ENCODE measurements at regions not wholly inside any gene's neighbourhood (a gene's known extent, or its start where the extent isn't known, plus 50 kb on each side); places are given as distances from the start of the nearest gene placed in this dataset.

- H3K4me3 ChIP-seq (ENCODE audit: low read depth in 1 of 2, low read length in 2 of 2): no peak overlapping the region
Measured at GRCh38 chr4:171601091-171601490, 212.1 kb upstream of the GALNTL6 start.

GRCh38 chr4:171599628-171600027, 213.6 kb upstream of the GALNTL6 start:
- H3K36me3 ChIP-seq (ENCODE audit: control insufficient read depth in 1 of 2, insufficient read depth in 2 of 2, low read length in 2 of 2): no peaks in the 10 kb centered on the region
- H3K9me3 ChIP-seq (ENCODE audit: control insufficient read depth in 1 of 2, low read length in 2 of 2): no peaks in the 10 kb centered on the region
- no peak overlapping the region for H3K27ac ChIP-seq (ENCODE audit: low read depth, low read length)
- H3K27me3 ChIP-seq (ENCODE audit: control insufficient read depth in 1 of 2, insufficient read depth in 2 of 2, low read length in 2 of 2): no peaks in the 10 kb centered on the region
- no peak overlapping the region for H3K9ac ChIP-seq (ENCODE audit: low read depth in 1 of 2, low read length in 2 of 2)
- H3K4me3 ChIP-seq (ENCODE audit: low read depth in 1 of 2, low read length in 2 of 2): no peak overlapping the region
- no peaks in the 10 kb centered on the region for H3K4me1 ChIP-seq (ENCODE audit: control insufficient read depth in 1 of 2, insufficient read depth in 2 of 2, low read length in 2 of 2)

More at GRCh38 chr4:171601091-171601490, 212.1 kb upstream of the GALNTL6 start:
- Histone ChIP-seq H3K9me3 (ENCODE audit: control insufficient read depth in 1 of 2, low read length in 2 of 2) (no peaks in the 10 kb centered on the region), H3K36me3 (ENCODE audit: control insufficient read depth in 1 of 2, insufficient read depth in 2 of 2, low read length in 2 of 2) (no peaks in the 10 kb centered on the region), H3K27ac (ENCODE audit: low read depth, low read length) (no peak overlapping the region), H3K4me1 (ENCODE audit: control insufficient read depth in 1 of 2, insufficient read depth in 2 of 2, low read length in 2 of 2) (no peaks in the 10 kb centered on the region), H3K27me3 (ENCODE audit: control insufficient read depth in 1 of 2, insufficient read depth in 2 of 2, low read length in 2 of 2) (no peaks in the 10 kb centered on the region), H3K9ac (ENCODE audit: low read depth in 1 of 2, low read length in 2 of 2) (no peak overlapping the region)

- Histone ChIP-seq H3K36me3 (ENCODE audit: control insufficient read depth in 1 of 2, insufficient read depth in 2 of 2, low read length in 2 of 2) (no peaks in the 10 kb centered on the region), H3K27me3 (ENCODE audit: control insufficient read depth in 1 of 2, insufficient read depth in 2 of 2, low read length in 2 of 2) (no peaks in the 10 kb centered on the region), H3K4me1 (ENCODE audit: control insufficient read depth in 1 of 2, insufficient read depth in 2 of 2, low read length in 2 of 2) (no peaks in the 10 kb centered on the region), H3K4me3 (ENCODE audit: low read depth in 1 of 2, low read length in 2 of 2) (no peak overlapping the region), H3K9me3 (ENCODE audit: control insufficient read depth in 1 of 2, low read length in 2 of 2) (no peaks in the 10 kb centered on the region), H3K9ac (ENCODE audit: low read depth in 1 of 2, low read length in 2 of 2) (no peak overlapping the region), H3K27ac (ENCODE audit: low read depth, low read length) (no peak overlapping the region)
Measured at GRCh38 chr4:171594293-171594692, 218.9 kb upstream of the GALNTL6 start.

- Histone ChIP-seq H3K4me3 (ENCODE audit: low read depth in 1 of 2, low read length in 2 of 2) (no peak overlapping the region), H3K36me3 (ENCODE audit: control insufficient read depth in 1 of 2, insufficient read depth in 2 of 2, low read length in 2 of 2) (no peaks in the 10 kb centered on the region), H3K4me1 (ENCODE audit: control insufficient read depth in 1 of 2, insufficient read depth in 2 of 2, low read length in 2 of 2) (no peaks in the 10 kb centered on the region), H3K27me3 (ENCODE audit: control insufficient read depth in 1 of 2, insufficient read depth in 2 of 2, low read length in 2 of 2) (no peaks in the 10 kb centered on the region), H3K9ac (ENCODE audit: low read depth in 1 of 2, low read length in 2 of 2) (no peak overlapping the region), H3K9me3 (ENCODE audit: control insufficient read depth in 1 of 2, low read length in 2 of 2) (no peaks in the 10 kb centered on the region), H3K27ac (ENCODE audit: low read depth, low read length) (no peak overlapping the region)
Measured at GRCh38 chr4:171590716-171591115, 222.5 kb upstream of the GALNTL6 start.

GRCh38 chr4:171588764-171589163, 224.4 kb upstream of the GALNTL6 start:
- Histone ChIP-seq H3K27ac (ENCODE audit: low read depth, low read length) (no peak overlapping the region), H3K4me1 (ENCODE audit: control insufficient read depth in 1 of 2, insufficient read depth in 2 of 2, low read length in 2 of 2) (no peaks in the 10 kb centered on the region), H3K9ac (ENCODE audit: low read depth in 1 of 2, low read length in 2 of 2) (no peak overlapping the region), H3K36me3 (ENCODE audit: control insufficient read depth in 1 of 2, insufficient read depth in 2 of 2, low read length in 2 of 2) (no peaks in the 10 kb centered on the region), H3K9me3 (ENCODE audit: control insufficient read depth in 1 of 2, low read length in 2 of 2) (no peaks in the 10 kb centered on the region), H3K4me3 (ENCODE audit: low read depth in 1 of 2, low read length in 2 of 2) (no peak overlapping the region), H3K27me3 (ENCODE audit: control insufficient read depth in 1 of 2, insufficient read depth in 2 of 2, low read length in 2 of 2) (no peaks in the 10 kb centered on the region)

- Histone ChIP-seq H3K27me3 (ENCODE audit: control insufficient read depth in 1 of 2, insufficient read depth in 2 of 2, low read length in 2 of 2) (no peaks in the 10 kb centered on the region), H3K4me1 (ENCODE audit: control insufficient read depth in 1 of 2, insufficient read depth in 2 of 2, low read length in 2 of 2) (no peaks in the 10 kb centered on the region), H3K27ac (ENCODE audit: low read depth, low read length) (no peak overlapping the region), H3K9me3 (ENCODE audit: control insufficient read depth in 1 of 2, low read length in 2 of 2) (no peaks in the 10 kb centered on the region), H3K36me3 (ENCODE audit: control insufficient read depth in 1 of 2, insufficient read depth in 2 of 2, low read length in 2 of 2) (no peaks in the 10 kb centered on the region), H3K9ac (ENCODE audit: low read depth in 1 of 2, low read length in 2 of 2) (no peak overlapping the region), H3K4me3 (ENCODE audit: low read depth in 1 of 2, low read length in 2 of 2) (no peak overlapping the region)
Measured at GRCh38 chr4:171588051-171588545, 225.1 kb upstream of the GALNTL6 start.

- Histone ChIP-seq H3K4me1 (ENCODE audit: control insufficient read depth in 1 of 2, insufficient read depth in 2 of 2, low read length in 2 of 2) (no peaks in the 10 kb centered on the region), H3K4me3 (ENCODE audit: low read depth in 1 of 2, low read length in 2 of 2) (no peak overlapping the region), H3K9ac (ENCODE audit: low read depth in 1 of 2, low read length in 2 of 2) (no peak overlapping the region), H3K9me3 (ENCODE audit: control insufficient read depth in 1 of 2, low read length in 2 of 2) (no peaks in the 10 kb centered on the region), H3K36me3 (ENCODE audit: control insufficient read depth in 1 of 2, insufficient read depth in 2 of 2, low read length in 2 of 2) (no peaks in the 10 kb centered on the region), H3K27me3 (ENCODE audit: control insufficient read depth in 1 of 2, insufficient read depth in 2 of 2, low read length in 2 of 2) (no peaks in the 10 kb centered on the region), H3K27ac (ENCODE audit: low read depth, low read length) (no peak overlapping the region)
Measured at GRCh38 chr4:171583790-171584189, 229.4 kb upstream of the GALNTL6 start.

GRCh38 chr4:171582961-171583581, 230.1 kb upstream of the GALNTL6 start:
- no peaks in the 10 kb centered on the region for H3K4me1 ChIP-seq (ENCODE audit: control insufficient read depth in 1 of 2, insufficient read depth in 2 of 2, low read length in 2 of 2)
- H3K27me3 ChIP-seq (ENCODE audit: control insufficient read depth in 1 of 2, insufficient read depth in 2 of 2, low read length in 2 of 2): no peaks in the 10 kb centered on the region
- no peaks in the 10 kb centered on the region for H3K36me3 ChIP-seq (ENCODE audit: control insufficient read depth in 1 of 2, insufficient read depth in 2 of 2, low read length in 2 of 2)
- no peak overlapping the region for H3K27ac ChIP-seq (ENCODE audit: low read depth, low read length)
- no peaks in the 10 kb centered on the region for H3K9me3 ChIP-seq (ENCODE audit: control insufficient read depth in 1 of 2, low read length in 2 of 2)
- H3K4me3 ChIP-seq (ENCODE audit: low read depth in 1 of 2, low read length in 2 of 2): no peak overlapping the region
- H3K9ac ChIP-seq (ENCODE audit: low read depth in 1 of 2, low read length in 2 of 2): no peak overlapping the region

GRCh38 chr4:171573181-171573580, 240.0 kb upstream of the GALNTL6 start:
- Histone ChIP-seq H3K4me3 (ENCODE audit: low read depth in 1 of 2, low read length in 2 of 2) (no peak overlapping the region), H3K4me1 (ENCODE audit: control insufficient read depth in 1 of 2, insufficient read depth in 2 of 2, low read length in 2 of 2) (no peaks in the 10 kb centered on the region), H3K27me3 (ENCODE audit: control insufficient read depth in 1 of 2, insufficient read depth in 2 of 2, low read length in 2 of 2) (no peaks in the 10 kb centered on the region), H3K36me3 (ENCODE audit: control insufficient read depth in 1 of 2, insufficient read depth in 2 of 2, low read length in 2 of 2) (no peaks in the 10 kb centered on the region), H3K9ac (ENCODE audit: low read depth in 1 of 2, low read length in 2 of 2) (no peak overlapping the region), H3K9me3 (ENCODE audit: control insufficient read depth in 1 of 2, low read length in 2 of 2) (no peaks in the 10 kb centered on the region), H3K27ac (ENCODE audit: low read depth, low read length) (no peak overlapping the region)

GRCh38 chr4:171565130-171565788, 247.9 kb upstream of the GALNTL6 start:
- Histone ChIP-seq H3K4me3 (ENCODE audit: low read depth in 1 of 2, low read length in 2 of 2) (no peak overlapping the region), H3K27me3 (ENCODE audit: control insufficient read depth in 1 of 2, insufficient read depth in 2 of 2, low read length in 2 of 2) (no peaks in the 10 kb centered on the region), H3K4me1 (ENCODE audit: control insufficient read depth in 1 of 2, insufficient read depth in 2 of 2, low read length in 2 of 2) (no peaks in the 10 kb centered on the region), H3K36me3 (ENCODE audit: control insufficient read depth in 1 of 2, insufficient read depth in 2 of 2, low read length in 2 of 2) (no peaks in the 10 kb centered on the region), H3K9ac (ENCODE audit: low read depth in 1 of 2, low read length in 2 of 2) (no peak overlapping the region), H3K9me3 (ENCODE audit: control insufficient read depth in 1 of 2, low read length in 2 of 2) (no peaks in the 10 kb centered on the region), H3K27ac (ENCODE audit: low read depth, low read length) (no peak overlapping the region)

Data from duodenal mucosa (tissue), 2 donors.